DOHH2 (cell line): ENCODE measurements at regions not wholly inside any gene's neighbourhood (a gene's known extent, or its start where the extent isn't known, plus 50 kb on each side); places are given as distances from the start of the nearest gene placed in this dataset.

ENCODE experiments used
- H3F3A ChIP-seq: fragments of 200-600 bp; sonication (generic), shearing (Covaris generic); 2 replicates; pipeline ENCODE4 v1.6.0; 2016; ENCODE audit warnings: antibody characterized with exemption, mild to moderate bottlenecking; ENCODE audit not compliant: control insufficient read depth, insufficient read depth
- H3K27ac ChIP-seq: fragments of 200-600 bp; sonication (generic); 2 replicates; pipeline ENCODE4 v1.5.1; 2014; ENCODE audit warnings: low read depth, mild to moderate bottlenecking, low read length, moderate library complexity
- H3K27me3 ChIP-seq: fragments of 200-600 bp; sonication (generic); 2 replicates; pipeline ENCODE4 v1.6.1; 2014; ENCODE audit warnings: mild to moderate bottlenecking, low read length, mixed read lengths; ENCODE audit not compliant: control insufficient read depth
- H3K36me3 ChIP-seq: fragments of 200-600 bp; sonication (generic); 2 replicates; pipeline ENCODE4 v1.6.1; 2014; ENCODE audit warnings: mild to moderate bottlenecking, low read length, moderate library complexity, mixed read lengths; ENCODE audit not compliant: control insufficient read depth
- H3K4me1 ChIP-seq: fragments of 200-600 bp; sonication (generic); 2 replicates; pipeline ENCODE4 v1.6.1; 2014; ENCODE audit warnings: mild to moderate bottlenecking, low read length, mixed read lengths; ENCODE audit not compliant: control insufficient read depth
- H3K4me2 ChIP-seq: fragments of 200-600 bp; sonication (generic); 2 replicates; pipeline ENCODE4 v1.6.0; 2014; ENCODE audit warnings: mild to moderate bottlenecking, low read length, moderate library complexity
- H3K4me3 ChIP-seq: fragments of 200-600 bp; sonication (generic); 2 replicates; pipeline ENCODE4 v1.5.1; 2014; ENCODE audit warnings: mild to moderate bottlenecking, low read length, mixed read lengths
- H3K79me2 ChIP-seq: fragments of 200-600 bp; sonication (generic); 2 replicates; pipeline ENCODE4 v1.6.1; 2014; ENCODE audit warnings: mild to moderate bottlenecking, low read length, mixed read lengths; ENCODE audit not compliant: control insufficient read depth
- H3K9me2 ChIP-seq: fragments of 200-600 bp; sonication (generic); replicated peaks from 2 replicates; pipeline ENCODE4 v1.6.1; 2014; ENCODE audit warnings: mild to moderate bottlenecking, low read length, mixed read lengths; ENCODE audit not compliant: control insufficient read depth
- H3K9me3 ChIP-seq: fragments of 200-600 bp; sonication (generic); 2 replicates; pipeline ENCODE4 v1.6.1; 2014; ENCODE audit warnings: antibody characterized with exemption, low read length, mixed read lengths; ENCODE audit not compliant: control insufficient read depth, insufficient read depth
- H4K20me1 ChIP-seq: fragments of 200-600 bp; sonication (generic); 2 replicates; pipeline ENCODE4 v1.6.0; 2014; ENCODE audit warnings: low read depth, mild to moderate bottlenecking, antibody characterized with exemption, low read length, moderate library complexity; ENCODE audit not compliant: control insufficient read depth, insufficient read depth
- EZH2phosphoT487 ChIP-seq: fragments of 200-600 bp; sonication (generic); IDR thresholded peaks from 2 replicates; pipeline ENCODE4 v1.6.1; 2017; ENCODE audit warnings: borderline replicate concordance, mild to moderate bottlenecking, antibody characterized with exemption, low read length, moderate library complexity, mixed read lengths
- TF ChIP-seq, protein P1 (sequence below): fragments of 200-600 bp; sonication (generic); IDR thresholded peaks from one replicate; pipeline ENCODE4 v1.5.1; 2014; ENCODE audit warnings: antibody characterized with exemption, mild to moderate bottlenecking, low read depth, low read length; ENCODE audit not compliant: poor library complexity, severe bottlenecking

DNA sequence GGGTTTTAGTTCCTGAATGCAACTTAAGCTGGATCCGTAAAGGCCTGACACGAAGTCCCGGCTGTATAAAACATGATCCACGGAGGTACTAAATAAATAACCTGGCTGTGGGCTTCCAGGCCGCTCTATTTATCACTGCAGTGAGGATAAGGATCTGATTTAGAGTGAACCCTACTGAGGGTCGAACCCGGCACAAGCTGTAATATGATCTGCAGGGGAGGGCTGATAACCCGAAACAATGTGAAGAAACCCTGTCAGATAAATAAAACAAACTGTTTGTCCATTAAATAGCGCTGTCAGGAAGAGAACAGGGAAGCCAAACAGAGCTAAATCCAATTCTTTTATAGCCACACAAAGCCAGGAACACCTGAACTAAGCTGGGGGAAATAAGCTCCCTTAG, 375.6 kb upstream of the SALL1 start:
- Histone ChIP-seq H4K20me1 (no peaks in the 10 kb centered on the region), H3K79me2 (no peaks in the 10 kb centered on the region), H3K9me2 (no peaks in the 10 kb centered on the region), H3K36me3 (no peaks in the 10 kb centered on the region), H3K4me2 (no peak overlapping the region), H3K9me3 (no peaks in the 10 kb centered on the region; the same call in 1 of the 2 replicates), H3F3A (no peaks in the 10 kb centered on the region), H3K27me3 (no peaks in the 10 kb centered on the region), H3K4me3 (no peak overlapping the region), H3K27ac (no peak overlapping the region), H3K4me1 (no peaks in the 10 kb centered on the region)
- TF ChIP-seq, protein P1, sequence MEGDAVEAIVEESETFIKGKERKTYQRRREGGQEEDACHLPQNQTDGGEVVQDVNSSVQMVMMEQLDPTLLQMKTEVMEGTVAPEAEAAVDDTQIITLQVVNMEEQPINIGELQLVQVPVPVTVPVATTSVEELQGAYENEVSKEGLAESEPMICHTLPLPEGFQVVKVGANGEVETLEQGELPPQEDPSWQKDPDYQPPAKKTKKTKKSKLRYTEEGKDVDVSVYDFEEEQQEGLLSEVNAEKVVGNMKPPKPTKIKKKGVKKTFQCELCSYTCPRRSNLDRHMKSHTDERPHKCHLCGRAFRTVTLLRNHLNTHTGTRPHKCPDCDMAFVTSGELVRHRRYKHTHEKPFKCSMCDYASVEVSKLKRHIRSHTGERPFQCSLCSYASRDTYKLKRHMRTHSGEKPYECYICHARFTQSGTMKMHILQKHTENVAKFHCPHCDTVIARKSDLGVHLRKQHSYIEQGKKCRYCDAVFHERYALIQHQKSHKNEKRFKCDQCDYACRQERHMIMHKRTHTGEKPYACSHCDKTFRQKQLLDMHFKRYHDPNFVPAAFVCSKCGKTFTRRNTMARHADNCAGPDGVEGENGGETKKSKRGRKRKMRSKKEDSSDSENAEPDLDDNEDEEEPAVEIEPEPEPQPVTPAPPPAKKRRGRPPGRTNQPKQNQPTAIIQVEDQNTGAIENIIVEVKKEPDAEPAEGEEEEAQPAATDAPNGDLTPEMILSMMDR, result no peak
- no peak for TF ChIP-seq EZH2phosphoT487

DNA sequence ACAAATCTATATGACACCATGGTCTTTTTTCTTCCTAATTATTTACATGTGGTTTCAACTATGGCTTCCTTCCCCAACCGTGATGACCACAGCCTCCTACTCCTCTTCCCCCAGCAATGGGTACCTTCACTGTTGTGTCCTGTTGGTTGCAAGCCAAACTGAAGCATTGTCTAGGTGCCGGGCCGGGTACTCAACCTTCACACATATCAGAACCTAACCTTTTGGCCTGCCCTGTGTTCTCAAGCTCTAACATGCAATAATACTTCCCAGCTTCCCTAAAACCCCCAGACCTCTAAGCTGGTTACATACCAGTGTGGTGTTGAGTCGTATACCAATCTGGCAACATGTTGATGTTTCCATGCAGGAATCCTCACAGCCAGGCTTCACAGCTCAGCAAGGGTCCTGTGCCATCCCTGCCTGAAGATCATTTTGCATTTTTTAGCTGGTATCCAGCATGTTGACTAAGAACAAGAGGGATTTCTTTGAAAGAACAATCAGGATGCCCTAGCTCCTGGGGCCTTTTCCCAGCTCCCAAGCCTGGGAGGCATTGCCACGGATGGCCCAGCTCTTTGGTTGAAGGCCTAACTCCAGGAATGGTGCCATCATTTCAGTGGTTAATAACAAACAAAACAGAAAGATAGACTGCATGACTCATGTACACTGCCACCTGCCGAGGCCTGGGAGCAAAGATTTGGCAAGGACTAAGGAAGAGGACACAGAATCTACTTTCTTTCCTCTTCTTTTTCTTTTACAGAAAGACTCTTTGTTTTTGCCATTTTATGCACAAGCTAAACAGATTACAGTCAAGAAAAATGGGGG, 373.7 kb upstream of the SALL1 start:
- Histone ChIP-seq H3K79me2 (no peaks in the 10 kb centered on the region), H3K9me2 (no peaks in the 10 kb centered on the region), H3K4me1 (no peaks in the 10 kb centered on the region), H3K27me3 (no peaks in the 10 kb centered on the region), H3K4me2 (no peak overlapping the region), H4K20me1 (no peaks in the 10 kb centered on the region), H3K36me3 (no peaks in the 10 kb centered on the region), H3K4me3 (no peak overlapping the region), H3K9me3 (no peaks in the 10 kb centered on the region; the same call in 1 of the 2 replicates), H3K27ac (no peak overlapping the region), H3F3A (no peaks in the 10 kb centered on the region)
- TF ChIP-seq, protein P1, result no peak
- TF ChIP-seq EZH2phosphoT487, result no peak

GRCh38 chr16:51524070-51524469, 373.0 kb upstream of the SALL1 start:
- H3K9me3 ChIP-seq, result no peaks in the 10 kb centered on the region; the same call in 1 of the 2 replicates
- H3K79me2 ChIP-seq, result no peaks in the 10 kb centered on the region
- no peak overlapping the region for H3K27ac ChIP-seq
- no peaks in the 10 kb centered on the region for H4K20me1 ChIP-seq
- H3K4me1 ChIP-seq, result no peaks in the 10 kb centered on the region
- no peak overlapping the region for H3K4me3 ChIP-seq
- H3K36me3 ChIP-seq, result no peaks in the 10 kb centered on the region
- TF ChIP-seq EZH2phosphoT487, result no peak
- TF ChIP-seq, protein P1, result no peak
- H3K4me2 ChIP-seq, result no peak overlapping the region
- H3F3A ChIP-seq, result no peaks in the 10 kb centered on the region
- no peaks in the 10 kb centered on the region for H3K9me2 ChIP-seq
- H3K27me3 ChIP-seq, result no peaks in the 10 kb centered on the region
